SK-N-SH (cell line): ENCODE measurements at regions not wholly inside any gene's neighbourhood (a gene's known extent, or its start where the extent isn't known, plus 50 kb on each side); places are given as distances from the start of the nearest gene placed in this dataset.
A peak's percentile ranks its signal among the peaks of the same experiment; 100 is the strongest.

Experiments used
- CTCF ChIA-PET: fragments of 300-600, 350-600 bp; formaldehyde crosslinking; extraction: SDS; loops from one replicate; lab custom pipeline; 2021; lab: Yijun Ruan, JAX
- POLR2A ChIA-PET: fragments of 350-600 bp; sonication (Branson Sonifier 250); formaldehyde crosslinking; extraction: SDS; loops from one replicate; lab custom pipeline; 2020; ENCODE audit warnings: antibody characterized with exemption, inconsistent platforms; lab: Yijun Ruan, JAX
- DNase-seq: peaks from one replicate; pipeline ENCODE4 v3.0.0; 2012
- H2AFZ ChIP-seq: fragments of 200-600 bp; sonication (generic); 2 replicates; pipeline ENCODE4 v1.8.1; 2016; ENCODE audit warnings: antibody characterized with exemption, mild to moderate bottlenecking, low read depth
- H3F3A ChIP-seq: fragments of 200-600 bp; sonication (generic); replicated peaks from 2 replicates; pipeline ENCODE3; 2016; ENCODE audit warnings: antibody characterized with exemption, mild to moderate bottlenecking; ENCODE audit not compliant: insufficient read depth
- H3K27ac ChIP-seq, 2 experiments: fragments of 200-500 bp in 1 of 2; fragments of 200-600 bp in 1 of 2; sonication (Bioruptor generic) in 1 of 2; sonication (generic), shearing (Covaris generic) in 1 of 2; 2 replicates each; pipeline versions ENCODE4 v1.5.1 to v1.6.1; 2014 to 2016; ENCODE audit warnings: low read depth in 2 of 2, inconsistent platforms in 1 of 2, low read length in 1 of 2, mild to moderate bottlenecking in 1 of 2, mixed read lengths in 1 of 2
- H3K27me3 ChIP-seq: fragments of 200-600 bp; sonication (generic), shearing (Covaris generic); 2 replicates; pipeline ENCODE4 v1.6.1; 2016; ENCODE audit warnings: mixed run types; ENCODE audit not compliant: insufficient read depth
- H3K36me3 ChIP-seq, 2 experiments: fragments of 200-500 bp in 1 of 2; fragments of 200-600 bp in 1 of 2; sonication (Bioruptor generic) in 1 of 2; sonication (generic) in 1 of 2; replicated peaks in 1 of 2; 2 replicates each; pipeline versions ENCODE3 to v1.5.1; 2014 to 2016; ENCODE audit warnings: low read length in 1 of 2, mild to moderate bottlenecking in 1 of 2; ENCODE audit not compliant: insufficient read depth in 2 of 2, control insufficient read depth in 1 of 2
- H3K4me1 ChIP-seq, 2 experiments: fragments of 200-500 bp in 1 of 2; fragments of 200-600 bp in 1 of 2; sonication (Bioruptor generic) in 1 of 2; sonication (generic), shearing (Covaris generic) in 1 of 2; 2 replicates each; pipeline versions ENCODE4 v1.5.1 to v1.6.1; 2014 to 2016; ENCODE audit warnings: low read depth in 1 of 2, low read length in 1 of 2, mixed run types in 1 of 2; ENCODE audit not compliant: insufficient read depth in 2 of 2, control insufficient read depth in 1 of 2
- H3K4me2 ChIP-seq: fragments of 200-600 bp; sonication (generic), shearing (Covaris generic); 2 replicates; pipeline ENCODE4 v1.6.1; 2017; ENCODE audit warnings: mixed run types
- H3K4me3 ChIP-seq, 2 experiments: fragments of 200-500 bp in 1 of 2; fragments of 200-600 bp in 1 of 2; sonication (Bioruptor generic) in 1 of 2; sonication (generic), shearing (Covaris generic) in 1 of 2; 2 replicates each; pipeline versions ENCODE4 v1.5.1 to v1.8.1; 2014 to 2016; ENCODE audit warnings: low read depth in 2 of 2, inconsistent platforms in 1 of 2, low read length in 1 of 2, mild to moderate bottlenecking in 1 of 2, mixed read lengths in 1 of 2, moderate library complexity in 1 of 2
- H3K79me2 ChIP-seq: fragments of 200-600 bp; sonication (generic); 2 replicates; pipeline ENCODE4 v1.8.1; 2017; ENCODE audit warnings: mild to moderate bottlenecking; ENCODE audit not compliant: insufficient read depth
- H3K9ac ChIP-seq: fragments of 200-600 bp; sonication (generic); 2 replicates; pipeline ENCODE4 v1.6.1; 2017; ENCODE audit warnings: mixed run types
- H3K9me2 ChIP-seq: fragments of 200-600 bp; sonication (generic); 2 replicates; pipeline ENCODE4 v1.6.1; 2017; ENCODE audit warnings: mixed run types
- H3K9me3 ChIP-seq: fragments of 200-600 bp; sonication (generic); 2 replicates; pipeline ENCODE4 v1.6.1; 2017; ENCODE audit warnings: mixed run types, mild to moderate bottlenecking, moderate library complexity
- H4K20me1 ChIP-seq: fragments of 200-600 bp; sonication (generic); 2 replicates; pipeline ENCODE4 v1.6.1; 2017; ENCODE audit warnings: mild to moderate bottlenecking, mixed run types; ENCODE audit not compliant: insufficient read depth
- EP300 ChIP-seq, 2 experiments: IDR thresholded peaks; 2 replicates each; pipeline versions ENCODE4 v1.4.0 to v1.6.1; 2012; ENCODE audit warnings: borderline replicate concordance in 1 of 2, low read depth in 1 of 2, low read length in 1 of 2
- FOSL2 ChIP-seq: IDR thresholded peaks from 2 replicates; pipeline ENCODE4 v1.4.0; 2012; ENCODE audit warnings: low read depth, mild to moderate bottlenecking, moderate library complexity, borderline replicate concordance
- FOXM1 ChIP-seq: IDR thresholded peaks from 2 replicates; pipeline ENCODE4 v1.4.0; 2012; ENCODE audit warnings: low read depth, mild to moderate bottlenecking
- GABPA ChIP-seq: IDR thresholded peaks from 2 replicates; pipeline ENCODE4 v1.4.0; 2012; ENCODE audit warnings: low read depth, mild to moderate bottlenecking
- JUND ChIP-seq: IDR thresholded peaks from 2 replicates; pipeline ENCODE4 v1.4.0; 2012
- MEF2A ChIP-seq: IDR thresholded peaks from 2 replicates; pipeline ENCODE4 v1.4.0; 2012; ENCODE audit warnings: low read depth, borderline replicate concordance
- MXI1 ChIP-seq: IDR thresholded peaks from 2 replicates; pipeline ENCODE4 v1.6.1; 2012; ENCODE audit warnings: mild to moderate bottlenecking, low read depth, low read length, improper control_type of control experiment
- NFIC ChIP-seq: IDR thresholded peaks from 2 replicates; pipeline ENCODE4 v1.4.0; 2012; ENCODE audit warnings: borderline replicate concordance
- NRF1 ChIP-seq: IDR thresholded peaks from 2 replicates; pipeline ENCODE4 v1.6.1; 2012; ENCODE audit warnings: low read depth, mild to moderate bottlenecking, low read length
- RCOR1 ChIP-seq: fragments of 150-350 bp; IDR thresholded peaks from 2 replicates; pipeline ENCODE4 v1.6.1; 2017; ENCODE audit warnings: antibody characterized with exemption, low read length
- RFX5 ChIP-seq: IDR thresholded peaks from 2 replicates; pipeline ENCODE4 v1.6.1; 2012; ENCODE audit warnings: mild to moderate bottlenecking, improper control_type of control experiment, low read length
- RXRA ChIP-seq: IDR thresholded peaks from 2 replicates; pipeline ENCODE4 v1.4.0; 2012; ENCODE audit warnings: low read depth, mild to moderate bottlenecking, borderline replicate concordance
- SIN3A ChIP-seq: IDR thresholded peaks from 2 replicates; pipeline ENCODE4 v1.6.1; 2012; ENCODE audit warnings: low read depth, mild to moderate bottlenecking, low read length, moderate library complexity, borderline replicate concordance
- TCF12 ChIP-seq: IDR thresholded peaks from 2 replicates; pipeline ENCODE4 v1.4.0; 2012
- TEAD4 ChIP-seq: IDR thresholded peaks from 2 replicates; pipeline ENCODE4 v1.4.0; 2012; ENCODE audit warnings: mild to moderate bottlenecking, borderline replicate concordance; ENCODE audit not compliant: insufficient read depth
- YY1 ChIP-seq: IDR thresholded peaks from 2 replicates; pipeline ENCODE4 v1.4.0; 2012; ENCODE audit warnings: low read depth, mild to moderate bottlenecking
- WGBS: methylation state at CpG from one replicate; pipeline ENCODE4 v1.1.6; 2017; ENCODE audit warnings: low lambda C conversion rate; 5-methylcytosine and 5-hydroxymethylcytosine counted together
- TF ChIP-seq, protein P1 (sequence below): IDR thresholded peaks from 2 replicates; pipeline ENCODE4; 2012
- TF ChIP-seq, protein P2 (sequence below): fragments of 150-350 bp; IDR thresholded peaks from 2 replicates; pipeline ENCODE4 v1.6.1; 2016; ENCODE audit warnings: mild to moderate bottlenecking, low read depth, low read length
- TF ChIP-seq, protein P3 (sequence below): fragments of 150-350 bp; IDR thresholded peaks from 2 replicates; pipeline ENCODE4 v1.6.1; 2017; ENCODE audit warnings: antibody characterized with exemption, low read length, low read depth, borderline replicate concordance
- TF ChIP-seq, protein P4 (sequence below): IDR thresholded peaks from 2 replicates; pipeline ENCODE4 v1.4.0; 2012; ENCODE audit warnings: low read depth
- TF ChIP-seq, protein P5 (sequence below): fragments of 200-600 bp; sonication (generic); IDR thresholded peaks from 2 replicates; pipeline ENCODE4 v1.6.1; 2017; ENCODE audit warnings: antibody characterized with exemption, mild to moderate bottlenecking, moderate library complexity

DNA sequence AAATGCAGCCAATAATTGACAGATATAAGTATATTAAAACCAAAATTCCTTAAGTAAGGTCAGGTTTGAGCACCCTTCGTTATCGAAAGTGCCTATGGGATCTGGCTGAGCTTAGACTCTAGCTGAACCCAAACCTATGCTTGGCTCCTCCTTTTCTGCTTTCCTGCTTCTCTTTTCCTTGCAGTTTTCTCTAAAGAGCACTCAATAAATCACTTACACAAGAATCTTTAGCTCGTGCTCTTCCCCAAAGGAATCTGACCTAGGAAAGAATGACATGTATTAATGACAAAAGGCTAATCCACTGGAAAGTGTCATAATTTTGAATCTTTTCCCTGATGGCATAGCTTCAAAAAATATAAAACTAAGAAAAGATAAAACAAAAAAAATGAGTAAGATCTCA lies 282.7 kb downstream of the DKK2 start (continued):
- TF ChIP-seq FOXM1 (no peak), RCOR1 (no peak), TCF12 (no peak), GABPA (no peak), RXRA (no peak), NRF1 (no peak)

DNA sequence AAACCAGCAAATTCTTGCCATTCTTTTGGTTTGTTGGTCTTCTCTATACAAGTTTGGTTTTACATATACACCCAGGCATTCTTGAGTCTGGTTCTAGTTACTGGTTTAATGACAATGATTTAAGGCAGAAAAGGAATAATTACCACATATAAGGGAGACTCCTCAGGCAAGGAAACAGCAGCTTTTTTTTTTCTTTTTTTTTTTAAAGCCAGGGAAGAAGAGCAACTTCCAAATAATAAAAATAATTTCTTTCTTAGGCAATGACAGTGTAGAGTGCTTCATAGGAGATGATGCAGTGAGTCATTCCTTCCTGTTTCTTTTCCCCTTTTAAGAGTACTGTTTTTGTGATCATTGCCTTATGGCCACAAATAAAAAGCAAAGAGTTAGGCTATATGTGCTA lies 289.7 kb downstream of the DKK2 start:
- Histone ChIP-seq H3K4me3 (no peak overlapping the region), H3K79me2 (no peaks in the 10 kb centered on the region), H3K9ac (no peak overlapping the region), H3K27me3 (no peaks in the 10 kb centered on the region), H3F3A (peaks cover 6% of the 10 kb centered on the region), H3K9me3 (no peaks in the 10 kb centered on the region), H4K20me1 (no peaks in the 10 kb centered on the region), H3K27ac (peak overlapping the region; percentile 48 to 83; a peak in 2 of 4 replicates), H3K4me1 (no peaks in the 10 kb centered on the region), H2AFZ (no peak overlapping the region), H3K36me3 (no peaks in the 10 kb centered on the region), H3K9me2 (no peaks in the 10 kb centered on the region), H3K4me2 (no peak overlapping the region)
- ChIA-PET CTCF (no interaction called here), POLR2A (no interaction called here)
- no peak for DNase-seq
- no peak for TF ChIP-seq TEAD4
- peak; percentile 62 for TF ChIP-seq JUND
- no peak for TF ChIP-seq MXI1
- TF ChIP-seq RXRA = no peak
- peak; percentile 63; the same call in 1 of the 2 replicates for TF ChIP-seq FOSL2
- 0 out of 2 replicates have a peak, but pooled peaks have one; percentile 20 for TF ChIP-seq MEF2A
- no peak for TF ChIP-seq RFX5
- TF ChIP-seq, protein P1, sequence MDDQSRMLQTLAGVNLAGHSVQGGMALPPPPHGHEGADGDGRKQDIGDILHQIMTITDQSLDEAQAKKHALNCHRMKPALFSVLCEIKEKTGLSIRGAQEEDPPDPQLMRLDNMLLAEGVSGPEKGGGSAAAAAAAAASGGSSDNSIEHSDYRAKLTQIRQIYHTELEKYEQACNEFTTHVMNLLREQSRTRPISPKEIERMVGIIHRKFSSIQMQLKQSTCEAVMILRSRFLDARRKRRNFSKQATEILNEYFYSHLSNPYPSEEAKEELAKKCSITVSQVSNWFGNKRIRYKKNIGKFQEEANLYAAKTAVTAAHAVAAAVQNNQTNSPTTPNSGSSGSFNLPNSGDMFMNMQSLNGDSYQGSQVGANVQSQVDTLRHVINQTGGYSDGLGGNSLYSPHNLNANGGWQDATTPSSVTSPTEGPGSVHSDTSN = peak; percentile 21
- TF ChIP-seq SIN3A = no peak
- TF ChIP-seq, protein P2, sequence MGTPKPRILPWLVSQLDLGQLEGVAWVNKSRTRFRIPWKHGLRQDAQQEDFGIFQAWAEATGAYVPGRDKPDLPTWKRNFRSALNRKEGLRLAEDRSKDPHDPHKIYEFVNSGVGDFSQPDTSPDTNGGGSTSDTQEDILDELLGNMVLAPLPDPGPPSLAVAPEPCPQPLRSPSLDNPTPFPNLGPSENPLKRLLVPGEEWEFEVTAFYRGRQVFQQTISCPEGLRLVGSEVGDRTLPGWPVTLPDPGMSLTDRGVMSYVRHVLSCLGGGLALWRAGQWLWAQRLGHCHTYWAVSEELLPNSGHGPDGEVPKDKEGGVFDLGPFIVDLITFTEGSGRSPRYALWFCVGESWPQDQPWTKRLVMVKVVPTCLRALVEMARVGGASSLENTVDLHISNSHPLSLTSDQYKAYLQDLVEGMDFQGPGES = no peak
- peak; percentile 80 for TF ChIP-seq TCF12
- peak in 1 of 2 experiments; percentile 53; a peak in 1 of 4 replicates for TF ChIP-seq EP300 (IDR thresholded peaks at IDR 0.05; ENCODE audit: borderline replicate concordance in 1 of 2, low read depth in 1 of 2, low read length in 1 of 2)

DNA sequence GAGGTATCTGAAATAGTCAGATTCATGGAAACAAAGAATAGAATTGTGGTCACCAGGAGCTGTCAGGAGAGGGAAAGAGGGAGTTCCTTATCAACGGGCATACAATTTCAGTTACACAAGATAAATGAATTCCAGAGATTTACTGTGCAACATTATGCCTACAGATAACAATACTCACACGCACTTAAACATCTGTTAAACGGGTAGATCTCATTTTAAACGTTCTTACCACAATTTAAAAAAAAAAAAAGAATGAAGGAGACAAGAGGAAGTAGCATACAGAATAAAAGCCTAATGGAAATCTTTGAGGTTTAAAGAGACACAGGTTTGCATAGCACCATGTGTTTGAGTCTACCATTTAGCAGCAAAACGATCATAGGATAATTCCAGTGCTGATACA lies 298.0 kb downstream of the DKK2 start:
- no peaks in the 10 kb centered on the region for H3K36me3 ChIP-seq
- no peak overlapping the region for H3K27ac ChIP-seq
- no peaks in the 10 kb centered on the region for H3K9me2 ChIP-seq
- H3K4me2 ChIP-seq = no peak overlapping the region
- ChIA-PET CTCF (no interaction called here), POLR2A (no interaction called here)
- no peak overlapping the region for H3K4me3 ChIP-seq
- no peaks in the 10 kb centered on the region for H3K79me2 ChIP-seq
- WGBS = 26% methylated on average over 5 of the region's 5 CpGs
- H3K4me1 ChIP-seq = no peaks in the 10 kb centered on the region
- H3K9ac ChIP-seq = no peak overlapping the region
- no peaks in the 10 kb centered on the region for H4K20me1 ChIP-seq
- no peak for DNase-seq
- no peaks in the 10 kb centered on the region for H3K27me3 ChIP-seq
- H2AFZ ChIP-seq = no peak overlapping the region
- H3K9me3 ChIP-seq = no peaks in the 10 kb centered on the region
- no peaks in the 10 kb centered on the region for H3F3A ChIP-seq
- TF ChIP-seq YY1 (no peak), NFIC (no peak), RCOR1 (no peak), SIN3A (no peak), FOXM1 (no peak)
- TF ChIP-seq, protein P3, sequence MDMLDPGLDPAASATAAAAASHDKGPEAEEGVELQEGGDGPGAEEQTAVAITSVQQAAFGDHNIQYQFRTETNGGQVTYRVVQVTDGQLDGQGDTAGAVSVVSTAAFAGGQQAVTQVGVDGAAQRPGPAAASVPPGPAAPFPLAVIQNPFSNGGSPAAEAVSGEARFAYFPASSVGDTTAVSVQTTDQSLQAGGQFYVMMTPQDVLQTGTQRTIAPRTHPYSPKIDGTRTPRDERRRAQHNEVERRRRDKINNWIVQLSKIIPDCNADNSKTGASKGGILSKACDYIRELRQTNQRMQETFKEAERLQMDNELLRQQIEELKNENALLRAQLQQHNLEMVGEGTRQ = no peak
- TF ChIP-seq, protein P4, sequence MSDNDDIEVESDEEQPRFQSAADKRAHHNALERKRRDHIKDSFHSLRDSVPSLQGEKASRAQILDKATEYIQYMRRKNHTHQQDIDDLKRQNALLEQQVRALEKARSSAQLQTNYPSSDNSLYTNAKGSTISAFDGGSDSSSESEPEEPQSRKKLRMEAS = no peak
- TF ChIP-seq, protein P1 = no peak
- TF ChIP-seq, protein P5, sequence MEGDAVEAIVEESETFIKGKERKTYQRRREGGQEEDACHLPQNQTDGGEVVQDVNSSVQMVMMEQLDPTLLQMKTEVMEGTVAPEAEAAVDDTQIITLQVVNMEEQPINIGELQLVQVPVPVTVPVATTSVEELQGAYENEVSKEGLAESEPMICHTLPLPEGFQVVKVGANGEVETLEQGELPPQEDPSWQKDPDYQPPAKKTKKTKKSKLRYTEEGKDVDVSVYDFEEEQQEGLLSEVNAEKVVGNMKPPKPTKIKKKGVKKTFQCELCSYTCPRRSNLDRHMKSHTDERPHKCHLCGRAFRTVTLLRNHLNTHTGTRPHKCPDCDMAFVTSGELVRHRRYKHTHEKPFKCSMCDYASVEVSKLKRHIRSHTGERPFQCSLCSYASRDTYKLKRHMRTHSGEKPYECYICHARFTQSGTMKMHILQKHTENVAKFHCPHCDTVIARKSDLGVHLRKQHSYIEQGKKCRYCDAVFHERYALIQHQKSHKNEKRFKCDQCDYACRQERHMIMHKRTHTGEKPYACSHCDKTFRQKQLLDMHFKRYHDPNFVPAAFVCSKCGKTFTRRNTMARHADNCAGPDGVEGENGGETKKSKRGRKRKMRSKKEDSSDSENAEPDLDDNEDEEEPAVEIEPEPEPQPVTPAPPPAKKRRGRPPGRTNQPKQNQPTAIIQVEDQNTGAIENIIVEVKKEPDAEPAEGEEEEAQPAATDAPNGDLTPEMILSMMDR = no peak
